A549 (cell line): ENCODE measurements at regions not wholly inside any gene's neighbourhood (a gene's known extent, or its start where the extent isn't known, plus 50 kb on each side); places are given as distances from the start of the nearest gene placed in this dataset.

Experiments
- BCL3 ChIP-seq: fragments of >200 bp; sonication (Bioruptor Twin); formaldehyde crosslinking; IDR thresholded peaks from 3 replicates; pipeline ENCODE4 v1.6.1; 2016
- BHLHE40 ChIP-seq: IDR thresholded peaks from 2 replicates; pipeline ENCODE4 v1.6.1; 2012; ENCODE audit warnings: low read depth, low read length, inconsistent platforms
- CBX2 ChIP-seq: fragments of 200-600 bp; sonication (generic); IDR thresholded peaks from 2 replicates; pipeline ENCODE4 v1.6.1; 2016; ENCODE audit warnings: low read depth, mild to moderate bottlenecking, borderline replicate concordance
- CTCF ChIP-seq: fragments of >200 bp; sonication (Bioruptor Twin); formaldehyde crosslinking; IDR thresholded peaks from 3 replicates; pipeline ENCODE4 v1.5.1; 2016
- EP300 ChIP-seq, 2 experiments: fragments of >200 bp; sonication (Bioruptor Twin); formaldehyde crosslinking; IDR thresholded peaks; 2 replicates in 1 of 2; 3 replicates in 1 of 2; pipeline ENCODE4 v1.6.1; 2016 to 2017
- HOXA7 ChIP-seq: fragments of 250-450 bp; sonication (Bioruptor Pico); IDR thresholded peaks from 2 replicates; pipeline ENCODE4 v1.5.0; 2020; ENCODE audit warnings: mild to moderate bottlenecking, moderate library complexity
- JUNB ChIP-seq: fragments of >200 bp; sonication (Bioruptor Twin); formaldehyde crosslinking; IDR thresholded peaks from 2 replicates; pipeline ENCODE4 v1.6.1; 2016
- KDM5A ChIP-seq: fragments of 200-600 bp; sonication (generic); IDR thresholded peaks from 2 replicates; pipeline ENCODE4 v1.6.1; 2016; ENCODE audit warnings: antibody characterized with exemption, mild to moderate bottlenecking
- POLR2A ChIP-seq: IDR thresholded peaks from 2 replicates; pipeline ENCODE4 v1.6.1; 2012; ENCODE audit warnings: mild to moderate bottlenecking, low read length
- REST ChIP-seq: fragments of 200-600 bp; sonication (generic); IDR thresholded peaks from 2 replicates; pipeline ENCODE4 v1.6.1; 2016; ENCODE audit warnings: antibody characterized with exemption, mild to moderate bottlenecking, moderate library complexity
- SREBF2 ChIP-seq: fragments of 450-650 bp; IDR thresholded peaks from 2 replicates; pipeline ENCODE4 v1.6.1; 2014; ENCODE audit warnings: mild to moderate bottlenecking, moderate library complexity

- TF ChIP-seq KDM5A (no peak), REST (no peak), BCL3 (no peak), CTCF (no peak), BHLHE40 (no peak), SREBF2 (no peak), HOXA7 (no peak), JUNB (no peak), EP300 (IDR thresholded peaks at IDR 0.05) (no peak), POLR2A (no peak), CBX2 (no peak)
These were observed 353.9 kb upstream of the KCNMB2 start for GRCh38 chr3:178182337-178182779.
